OCI-LY1 (cell line): ENCODE measurements at regions not wholly inside any gene's neighbourhood (a gene's known extent, or its start where the extent isn't known, plus 50 kb on each side); places are given as distances from the start of the nearest gene placed in this dataset.

Experiments used
- H2AFZ ChIP-seq: fragments of 200-600 bp; sonication (generic), shearing (Covaris generic); 2 replicates; pipeline ENCODE4 v1.6.0; 2014; ENCODE audit warnings: antibody characterized with exemption, mild to moderate bottlenecking, low read length
- H3F3A ChIP-seq: fragments of 200-600 bp; sonication (generic), shearing (Covaris generic); 2 replicates; pipeline ENCODE4 v1.6.0; 2014; ENCODE audit warnings: mild to moderate bottlenecking, antibody characterized with exemption, low read length, moderate library complexity; ENCODE audit not compliant: insufficient read depth
- H3K27ac ChIP-seq: fragments of 200-600 bp; sonication (generic); 2 replicates; pipeline ENCODE4 v1.5.1; 2014; ENCODE audit warnings: low read length, mixed run types, mild to moderate bottlenecking, low read depth; ENCODE audit not compliant: poor library complexity, severe bottlenecking
- H3K27me3 ChIP-seq: fragments of 200-600 bp; sonication (generic); 2 replicates; pipeline ENCODE4 v1.6.0; 2014; ENCODE audit warnings: antibody characterized with exemption, mild to moderate bottlenecking, low read length, moderate library complexity; ENCODE audit not compliant: insufficient read depth
- H3K36me3 ChIP-seq: fragments of 200-600 bp; sonication (generic); 2 replicates; pipeline ENCODE4 v1.6.1; 2014; ENCODE audit warnings: mild to moderate bottlenecking, antibody characterized with exemption, low read length, moderate library complexity, mixed read lengths; ENCODE audit not compliant: insufficient read depth
- H3K4me1 ChIP-seq: fragments of 200-600 bp; sonication (generic); 2 replicates; pipeline ENCODE4 v1.5.1; 2014; ENCODE audit warnings: mild to moderate bottlenecking, low read length, moderate library complexity; ENCODE audit not compliant: insufficient read depth, severe bottlenecking
- H3K4me2 ChIP-seq: fragments of 200-600 bp; sonication (generic), shearing (Covaris generic); 2 replicates; pipeline ENCODE4 v1.6.1; 2014; ENCODE audit warnings: low read length
- H3K4me3 ChIP-seq: fragments of 200-600 bp; sonication (generic); 2 replicates; pipeline ENCODE4 v1.5.1; 2014; ENCODE audit warnings: low read length, low read depth, mild to moderate bottlenecking, mixed read lengths; ENCODE audit not compliant: poor library complexity, severe bottlenecking
- H3K79me2 ChIP-seq: fragments of 200-600 bp; shearing (Covaris generic); 2 replicates; pipeline ENCODE4 v1.6.1; 2016; ENCODE audit warnings: mixed run types, low read length, mixed read lengths; ENCODE audit not compliant: insufficient read depth
- H3K9ac ChIP-seq: fragments of 200-600 bp; sonication (generic), shearing (Covaris generic); 2 replicates; pipeline ENCODE4 v1.6.1; 2014; ENCODE audit warnings: mild to moderate bottlenecking, low read length, mixed read lengths
- H3K9me2 ChIP-seq: fragments of 200-600 bp; sonication (generic), shearing (Covaris generic); 2 replicates; pipeline ENCODE4 v1.6.1; 2014; ENCODE audit warnings: low read depth, mild to moderate bottlenecking, low read length, mixed read lengths
- H3K9me3 ChIP-seq: fragments of 200-600 bp; shearing (Covaris generic); 2 replicates; pipeline ENCODE4 v1.6.1; 2014; ENCODE audit warnings: low read length, mixed read lengths
- H4K20me1 ChIP-seq: fragments of 200-600 bp; sonication (generic), shearing (Covaris generic); 2 replicates; pipeline ENCODE4 v1.6.0; 2016; ENCODE audit warnings: mild to moderate bottlenecking, low read length; ENCODE audit not compliant: insufficient read depth
- CTCF ChIP-seq: fragments of 200-600 bp; sonication (generic), shearing (Covaris generic); IDR thresholded peaks from 2 replicates; pipeline ENCODE4 v1.5.1; 2017; ENCODE audit warnings: mild to moderate bottlenecking, antibody characterized with exemption, low read length, moderate library complexity, mixed read lengths
- EZH2 ChIP-seq: fragments of 200-600 bp; sonication (generic), shearing (Covaris generic); IDR thresholded peaks from 2 replicates; pipeline ENCODE4 v1.8.0; 2017; ENCODE audit warnings: borderline replicate concordance, mixed run types, mild to moderate bottlenecking, antibody characterized with exemption, low read length, moderate library complexity, mixed read lengths

GRCh38 chr20:22700367-22700766 lies 116.0 kb upstream of the FOXA2 start:
- Histone ChIP-seq H3F3A (no peaks in the 10 kb centered on the region), H3K4me3 (no peak overlapping the region), H3K4me2 (no peak overlapping the region), H4K20me1 (no peaks in the 10 kb centered on the region), H3K9me3 (no peaks in the 10 kb centered on the region), H3K79me2 (no peaks in the 10 kb centered on the region), H3K9ac (no peak overlapping the region), H3K27ac (no peak overlapping the region), H3K36me3 (no peaks in the 10 kb centered on the region), H3K4me1 (no peaks in the 10 kb centered on the region), H2AFZ (no peak overlapping the region), H3K9me2 (no peaks in the 10 kb centered on the region), H3K27me3 (no peaks in the 10 kb centered on the region)
- TF ChIP-seq EZH2 (no peak), CTCF (no peak)

GRCh38 chr20:22701679-22702308 lies 117.4 kb upstream of the FOXA2 start:
- Histone ChIP-seq H3K9me3 (no peaks in the 10 kb centered on the region), H3K79me2 (no peaks in the 10 kb centered on the region), H3K36me3 (no peaks in the 10 kb centered on the region), H3K27me3 (no peaks in the 10 kb centered on the region), H3K4me3 (no peak overlapping the region), H3K4me1 (no peaks in the 10 kb centered on the region), H3K4me2 (no peak overlapping the region), H3K9ac (no peak overlapping the region), H3K9me2 (no peaks in the 10 kb centered on the region), H3K27ac (no peak overlapping the region), H4K20me1 (no peaks in the 10 kb centered on the region), H3F3A (no peaks in the 10 kb centered on the region), H2AFZ (no peak overlapping the region)
- no peak for TF ChIP-seq CTCF
- TF ChIP-seq EZH2 = no peak

GRCh38 chr20:22703843-22704242 lies 119.5 kb upstream of the FOXA2 start:
- H3K36me3 ChIP-seq = no peaks in the 10 kb centered on the region
- no peaks in the 10 kb centered on the region for H3K79me2 ChIP-seq
- no peaks in the 10 kb centered on the region for H3K9me3 ChIP-seq
- no peak overlapping the region for H3K27ac ChIP-seq
- no peaks in the 10 kb centered on the region for H3K9me2 ChIP-seq
- H3F3A ChIP-seq = no peaks in the 10 kb centered on the region
- H3K4me1 ChIP-seq = no peaks in the 10 kb centered on the region
- H3K27me3 ChIP-seq = no peaks in the 10 kb centered on the region
- H3K4me2 ChIP-seq = no peak overlapping the region
- TF ChIP-seq EZH2 (no peak), CTCF (no peak)
- H3K4me3 ChIP-seq = no peak overlapping the region
- H3K9ac ChIP-seq = no peak overlapping the region
- no peaks in the 10 kb centered on the region for H4K20me1 ChIP-seq
- no peak overlapping the region for H2AFZ ChIP-seq
